ENCODE measurements at regions not wholly inside any gene's neighbourhood (a gene's known extent, or its start where the extent isn't known, plus 50 kb on each side); places are given as distances from the start of the nearest gene placed in this dataset.

GRCh38 chr11:120055646-120056045, 82.3 kb downstream of the TRIM29 start:
- H3K4me1 Mint-ChIP-seq = no peaks in the 10 kb centered on the region

DNA sequence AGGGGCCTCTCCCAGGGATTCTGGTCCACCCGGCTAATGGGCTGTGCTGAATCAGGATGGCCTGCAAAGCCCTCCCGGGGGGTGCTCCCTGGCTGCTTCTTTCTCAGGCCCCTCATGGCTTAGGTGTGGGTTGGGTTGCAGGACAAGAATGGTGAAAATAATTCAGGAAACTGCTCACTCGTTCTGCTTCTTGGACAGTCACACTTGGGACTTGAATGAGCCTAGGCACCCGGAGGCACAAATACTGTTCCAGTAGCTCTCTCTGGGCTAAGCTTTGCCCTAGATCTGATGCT, 83.2 kb downstream of the TRIM29 start:
- no peaks in the 10 kb centered on the region for H3K9me3 ChIP-seq (ENCODE audit: control insufficient read depth, insufficient read depth, low read length)
- Mint-ChIP-seq H3K4me1 (no peaks in the 10 kb centered on the region), H3K4me3 (no peak overlapping the region), H3K9me3 (no peaks in the 10 kb centered on the region), H3K27me3 (ENCODE audit: low read depth in 2 of 2) (peaks cover 32 to 37% of the 10 kb centered on the region in 2 donors), H3K27ac (no peak overlapping the region), H3K36me3 (no peaks in the 10 kb centered on the region)
- ATAC-seq (no peak), DNase-seq (no peak)
- TF ChIP-seq, protein P1, sequence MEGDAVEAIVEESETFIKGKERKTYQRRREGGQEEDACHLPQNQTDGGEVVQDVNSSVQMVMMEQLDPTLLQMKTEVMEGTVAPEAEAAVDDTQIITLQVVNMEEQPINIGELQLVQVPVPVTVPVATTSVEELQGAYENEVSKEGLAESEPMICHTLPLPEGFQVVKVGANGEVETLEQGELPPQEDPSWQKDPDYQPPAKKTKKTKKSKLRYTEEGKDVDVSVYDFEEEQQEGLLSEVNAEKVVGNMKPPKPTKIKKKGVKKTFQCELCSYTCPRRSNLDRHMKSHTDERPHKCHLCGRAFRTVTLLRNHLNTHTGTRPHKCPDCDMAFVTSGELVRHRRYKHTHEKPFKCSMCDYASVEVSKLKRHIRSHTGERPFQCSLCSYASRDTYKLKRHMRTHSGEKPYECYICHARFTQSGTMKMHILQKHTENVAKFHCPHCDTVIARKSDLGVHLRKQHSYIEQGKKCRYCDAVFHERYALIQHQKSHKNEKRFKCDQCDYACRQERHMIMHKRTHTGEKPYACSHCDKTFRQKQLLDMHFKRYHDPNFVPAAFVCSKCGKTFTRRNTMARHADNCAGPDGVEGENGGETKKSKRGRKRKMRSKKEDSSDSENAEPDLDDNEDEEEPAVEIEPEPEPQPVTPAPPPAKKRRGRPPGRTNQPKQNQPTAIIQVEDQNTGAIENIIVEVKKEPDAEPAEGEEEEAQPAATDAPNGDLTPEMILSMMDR (IDR thresholded peaks at IDR 0.05) = no peak
- WGBS (ENCODE audit: insufficient coverage) = 88% methylated on average over 4 of the region's 4 CpGs
- H3K27me3 ChIP-seq (ENCODE audit: control insufficient read depth, insufficient read depth, low read length) = no peaks in the 10 kb centered on the region
- intact Hi-C loops (cut with micrococcal nuclease) = no loop called here
- no peak overlapping the region for H3K4me3 ChIP-seq (ENCODE audit: low read length)
- H3K4me1 ChIP-seq (ENCODE audit: control insufficient read depth, insufficient read depth, low read length) = no peaks in the 10 kb centered on the region
- H3K36me3 ChIP-seq (ENCODE audit: control insufficient read depth, insufficient read depth, low read length) = no peaks in the 10 kb centered on the region
- H3K27ac ChIP-seq (ENCODE audit: low read length) = no peak overlapping the region

More at GRCh38 chr11:120055646-120056045, 82.3 kb downstream of the TRIM29 start:
- H3K4me3 Mint-ChIP-seq = no peak overlapping the region
- no peak overlapping the region for H3K27ac ChIP-seq (ENCODE audit: low read length)
- no peaks in the 10 kb centered on the region for H3K4me1 ChIP-seq (ENCODE audit: control insufficient read depth, insufficient read depth, low read length)
- no peak overlapping the region for H3K27ac Mint-ChIP-seq
- no peaks in the 10 kb centered on the region for H3K9me3 Mint-ChIP-seq
- intact Hi-C loops (cut with micrococcal nuclease) = no loop called here
- no peaks in the 10 kb centered on the region for H3K36me3 ChIP-seq (ENCODE audit: control insufficient read depth, insufficient read depth, low read length)
- no peaks in the 10 kb centered on the region for H3K36me3 Mint-ChIP-seq
- H3K27me3 ChIP-seq (ENCODE audit: control insufficient read depth, insufficient read depth, low read length) = no peaks in the 10 kb centered on the region
- no peak for ATAC-seq
- H3K27me3 Mint-ChIP-seq (ENCODE audit: low read depth in 2 of 2) = peaks cover 28 to 32% of the 10 kb centered on the region in 2 donors
- H3K9me3 ChIP-seq (ENCODE audit: control insufficient read depth, insufficient read depth, low read length) = no peaks in the 10 kb centered on the region
- TF ChIP-seq, protein P1 (IDR thresholded peaks at IDR 0.05) = no peak
- no peak overlapping the region for H3K4me3 ChIP-seq (ENCODE audit: low read length)
- no peak for DNase-seq

DNA sequence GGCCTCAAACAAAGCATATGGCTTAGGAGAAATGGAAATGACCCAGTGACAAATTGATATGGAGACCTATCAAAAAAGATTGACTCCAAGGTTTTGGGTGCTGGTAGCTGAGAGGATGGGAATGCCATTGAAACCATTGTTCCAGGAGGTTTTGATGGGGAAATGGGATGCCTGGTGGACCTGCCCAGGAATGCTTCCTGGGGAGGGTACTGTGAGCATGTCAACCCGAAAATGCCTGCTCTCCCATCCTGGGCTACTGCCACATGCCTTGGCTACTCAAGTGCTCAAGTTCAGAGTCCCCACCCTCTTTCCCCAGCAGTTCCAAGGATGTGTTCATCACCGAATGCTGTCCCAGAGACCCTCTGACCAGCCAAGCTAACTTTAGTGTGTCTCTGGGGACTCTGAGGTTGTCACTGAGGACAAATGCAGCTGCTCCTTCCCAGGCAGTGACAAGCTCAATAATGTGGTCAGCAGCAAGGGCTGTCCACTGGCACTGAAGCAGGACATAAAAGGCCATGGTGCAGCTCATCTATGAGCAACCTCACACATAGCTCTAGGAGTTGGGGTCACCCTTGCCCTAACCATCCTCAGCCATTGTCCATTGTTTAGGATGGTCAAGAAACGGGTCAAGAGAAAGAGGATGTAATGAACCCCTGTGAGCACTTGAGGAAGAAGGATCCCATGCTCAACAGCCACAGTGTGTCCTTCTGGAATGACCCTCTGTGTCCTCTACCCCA, 83.7 kb downstream of the TRIM29 start:
- DNase-seq = no peak
- Mint-ChIP-seq H3K9me3 (no peaks in the 10 kb centered on the region), H3K4me3 (no peak overlapping the region), H3K27ac (no peak overlapping the region), H3K27me3 (ENCODE audit: low read depth in 2 of 2) (peaks cover 32 to 39% of the 10 kb centered on the region in 2 donors), H3K36me3 (no peaks in the 10 kb centered on the region), H3K4me1 (no peaks in the 10 kb centered on the region)
- ATAC-seq = no peak
- Histone ChIP-seq H3K36me3 (ENCODE audit: control insufficient read depth, insufficient read depth, low read length) (no peaks in the 10 kb centered on the region), H3K27me3 (ENCODE audit: control insufficient read depth, insufficient read depth, low read length) (no peaks in the 10 kb centered on the region), H3K4me1 (ENCODE audit: control insufficient read depth, insufficient read depth, low read length) (no peaks in the 10 kb centered on the region), H3K4me3 (ENCODE audit: low read length) (no peak overlapping the region), H3K27ac (ENCODE audit: low read length) (no peak overlapping the region), H3K9me3 (ENCODE audit: control insufficient read depth, insufficient read depth, low read length) (no peaks in the 10 kb centered on the region)
- WGBS (ENCODE audit: insufficient coverage) = 80% methylated on average over 3 of the region's 3 CpGs
- intact Hi-C loops (cut with micrococcal nuclease) = no loop called here
- TF ChIP-seq, protein P1 (IDR thresholded peaks at IDR 0.05) = no peak

DNA sequence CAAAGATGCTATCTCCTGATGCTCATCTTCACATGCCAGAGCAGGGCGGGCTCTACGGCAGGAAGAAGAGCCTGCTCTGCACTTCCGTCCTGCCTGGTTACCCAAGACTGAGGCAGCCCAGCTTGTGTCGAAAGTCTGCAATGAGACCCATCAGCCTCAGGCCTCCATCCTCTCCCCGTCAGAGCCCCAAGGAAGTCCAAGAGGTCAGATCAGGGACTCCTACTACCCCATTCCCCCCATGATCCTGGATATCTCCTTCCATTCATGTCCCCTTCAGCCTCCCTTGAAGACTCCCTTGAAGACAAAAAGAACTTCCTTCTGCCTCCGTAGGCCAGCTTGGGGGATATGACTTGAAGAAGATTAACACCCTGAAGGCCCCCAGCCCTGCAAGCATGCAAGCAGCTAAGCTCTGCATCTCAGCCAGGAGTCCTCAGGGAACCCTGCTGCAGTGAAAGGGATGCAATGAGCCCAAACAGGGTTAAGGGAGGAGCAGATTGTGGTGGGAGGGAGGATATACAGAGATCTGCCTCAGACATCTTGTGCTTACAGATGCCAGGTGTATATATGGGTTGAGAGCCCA, 85.6 kb downstream of the TRIM29 start:
- Mint-ChIP-seq H3K27me3 (ENCODE audit: low read depth in 2 of 2) (peaks cover 26 to 29% of the 10 kb centered on the region in 2 donors), H3K27ac (no peak overlapping the region), H3K4me1 (no peaks in the 10 kb centered on the region), H3K36me3 (no peaks in the 10 kb centered on the region), H3K4me3 (no peak overlapping the region), H3K9me3 (peaks cover 4% of the 10 kb centered on the region in 2 donors)
- DNase-seq (no peak), ATAC-seq (no peak)
- Histone ChIP-seq H3K4me1 (ENCODE audit: control insufficient read depth, insufficient read depth, low read length) (no peaks in the 10 kb centered on the region), H3K9me3 (ENCODE audit: control insufficient read depth, insufficient read depth, low read length) (peaks cover 2% of the 10 kb centered on the region), H3K27ac (ENCODE audit: low read length) (no peak overlapping the region), H3K4me3 (ENCODE audit: low read length) (no peak overlapping the region), H3K36me3 (ENCODE audit: control insufficient read depth, insufficient read depth, low read length) (no peaks in the 10 kb centered on the region), H3K27me3 (ENCODE audit: control insufficient read depth, insufficient read depth, low read length) (no peaks in the 10 kb centered on the region)
- 92% methylated on average over 6 of the region's 6 CpGs for WGBS (ENCODE audit: insufficient coverage)
- TF ChIP-seq, protein P1 (IDR thresholded peaks at IDR 0.05) = no peak
- intact Hi-C loops (cut with micrococcal nuclease) = no loop called here
